ENCODE measurements at regions not wholly inside any gene's neighbourhood (a gene's known extent, or its start where the extent isn't known, plus 50 kb on each side); places are given as distances from the start of the nearest gene placed in this dataset.

DNA sequence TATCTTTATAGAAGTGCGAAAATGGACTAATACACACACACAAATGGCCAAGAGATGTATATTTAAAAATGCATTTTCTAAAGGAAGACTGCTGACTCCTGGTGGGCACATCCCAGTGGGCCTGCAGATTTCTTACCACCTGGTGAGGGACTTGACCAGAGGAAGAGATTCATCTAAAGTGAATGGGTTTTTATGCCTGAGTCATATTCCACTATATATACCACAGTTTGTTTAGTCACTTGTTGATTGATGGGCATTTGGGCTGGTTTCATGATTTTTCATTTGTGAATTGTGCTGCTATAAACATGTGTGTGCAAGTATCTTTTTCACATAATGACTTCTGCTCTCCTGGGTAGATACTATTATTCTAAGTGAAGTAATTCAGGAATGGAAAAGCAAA lies 277.3 kb downstream of the SLC16A7 start:
- no peak overlapping the region for H3K4me3 ChIP-seq (ENCODE audit: low read depth, low read length)
- no peak for DNase-seq (ENCODE audit: low read depth)
- no peaks in the 10 kb centered on the region for H3K27me3 ChIP-seq (ENCODE audit: control insufficient read depth, insufficient read depth, low read length)
- H3K36me3 ChIP-seq (ENCODE audit: control insufficient read depth, insufficient read depth, low read length): no peaks in the 10 kb centered on the region
- TF ChIP-seq, protein P1, sequence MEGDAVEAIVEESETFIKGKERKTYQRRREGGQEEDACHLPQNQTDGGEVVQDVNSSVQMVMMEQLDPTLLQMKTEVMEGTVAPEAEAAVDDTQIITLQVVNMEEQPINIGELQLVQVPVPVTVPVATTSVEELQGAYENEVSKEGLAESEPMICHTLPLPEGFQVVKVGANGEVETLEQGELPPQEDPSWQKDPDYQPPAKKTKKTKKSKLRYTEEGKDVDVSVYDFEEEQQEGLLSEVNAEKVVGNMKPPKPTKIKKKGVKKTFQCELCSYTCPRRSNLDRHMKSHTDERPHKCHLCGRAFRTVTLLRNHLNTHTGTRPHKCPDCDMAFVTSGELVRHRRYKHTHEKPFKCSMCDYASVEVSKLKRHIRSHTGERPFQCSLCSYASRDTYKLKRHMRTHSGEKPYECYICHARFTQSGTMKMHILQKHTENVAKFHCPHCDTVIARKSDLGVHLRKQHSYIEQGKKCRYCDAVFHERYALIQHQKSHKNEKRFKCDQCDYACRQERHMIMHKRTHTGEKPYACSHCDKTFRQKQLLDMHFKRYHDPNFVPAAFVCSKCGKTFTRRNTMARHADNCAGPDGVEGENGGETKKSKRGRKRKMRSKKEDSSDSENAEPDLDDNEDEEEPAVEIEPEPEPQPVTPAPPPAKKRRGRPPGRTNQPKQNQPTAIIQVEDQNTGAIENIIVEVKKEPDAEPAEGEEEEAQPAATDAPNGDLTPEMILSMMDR (IDR thresholded peaks at IDR 0.05; ENCODE audit: insufficient read depth, low read length, poor library complexity, severe bottlenecking): no peak

DNA sequence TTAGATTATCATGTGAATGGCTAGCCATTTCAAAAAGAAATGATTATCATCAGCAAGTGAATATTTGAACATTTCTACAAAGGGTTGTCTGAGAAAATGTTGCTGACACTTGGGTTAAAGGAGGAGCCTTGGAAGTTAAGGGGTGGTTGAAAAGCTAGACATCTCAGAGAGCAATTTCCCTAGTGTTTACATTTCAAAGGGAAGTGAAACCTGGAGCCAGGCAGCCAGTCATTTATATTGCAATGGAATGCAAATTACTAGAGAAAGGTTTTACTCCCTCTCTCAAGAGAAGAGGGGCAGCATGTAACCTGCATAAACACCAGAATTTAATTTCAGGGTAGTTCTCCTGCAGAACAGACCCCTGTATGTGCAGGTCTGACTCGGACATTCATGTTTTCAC lies 279.0 kb downstream of the SLC16A7 start:
- TF ChIP-seq, protein P1 (IDR thresholded peaks at IDR 0.05; ENCODE audit: insufficient read depth, low read length, poor library complexity, severe bottlenecking): no peak
- no peak for DNase-seq (ENCODE audit: low read depth)
- H3K36me3 ChIP-seq (ENCODE audit: control insufficient read depth, insufficient read depth, low read length): no peaks in the 10 kb centered on the region

DNA sequence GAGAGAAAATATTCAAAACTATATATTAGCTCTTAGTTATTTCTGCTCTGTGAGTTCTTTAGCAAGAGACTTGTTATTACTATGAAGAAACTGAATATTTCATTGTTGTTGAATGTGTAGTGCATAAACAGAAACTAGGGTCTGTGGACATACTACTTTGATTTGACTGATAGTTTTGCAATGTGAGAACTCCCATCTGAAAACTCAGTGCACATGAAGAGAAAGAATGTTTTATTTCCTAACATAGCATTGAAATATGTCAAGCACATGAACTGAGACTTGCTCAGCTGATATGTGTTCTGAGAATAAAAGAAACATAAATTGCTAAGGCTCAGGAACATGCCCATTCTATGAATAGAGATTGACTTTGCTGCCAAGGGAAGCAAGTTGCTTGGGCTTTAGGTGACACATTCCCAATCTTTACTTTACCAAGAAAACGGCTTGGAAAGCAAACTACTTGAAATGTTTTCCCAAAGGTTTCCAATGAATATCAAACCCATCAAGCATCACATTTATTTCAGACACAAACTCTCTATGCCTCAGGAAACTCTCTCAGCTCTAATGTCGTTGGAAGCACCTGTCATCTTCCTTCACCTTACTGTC lies 290.4 kb downstream of the SLC16A7 start:
- Histone ChIP-seq H3K4me3 (ENCODE audit: low read depth, low read length) (no peak overlapping the region), H3K36me3 (ENCODE audit: control insufficient read depth, insufficient read depth, low read length) (no peaks in the 10 kb centered on the region), H3K27me3 (ENCODE audit: control insufficient read depth, insufficient read depth, low read length) (no peaks in the 10 kb centered on the region)
- DNase-seq (ENCODE audit: low read depth): no peak
- TF ChIP-seq, protein P1 (IDR thresholded peaks at IDR 0.05; ENCODE audit: insufficient read depth, low read length, poor library complexity, severe bottlenecking): no peak

More for the DNA sequence above, 279.0 kb downstream of the SLC16A7 start:
- no peak overlapping the region for H3K4me3 ChIP-seq (ENCODE audit: low read depth, low read length)
- H3K27me3 ChIP-seq (ENCODE audit: control insufficient read depth, insufficient read depth, low read length): no peaks in the 10 kb centered on the region

DNA sequence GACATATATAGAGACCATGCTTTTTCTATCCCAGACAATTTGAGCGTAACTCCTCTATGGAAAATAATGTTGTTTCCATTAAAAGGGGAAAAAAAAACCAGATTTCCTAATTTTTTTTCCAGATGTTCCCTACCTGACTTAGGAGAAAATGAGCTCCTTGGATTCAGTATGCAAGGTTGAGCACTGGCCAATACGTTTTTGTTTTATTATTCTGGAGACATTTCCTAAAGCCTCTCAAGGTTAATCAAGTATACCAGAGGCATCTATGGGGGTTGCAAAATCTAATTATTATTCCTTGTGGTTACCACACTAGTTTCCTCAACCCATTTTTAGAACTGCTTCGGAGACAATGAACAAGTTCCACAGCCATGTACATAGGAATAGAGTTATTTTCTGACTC lies 291.3 kb downstream of the SLC16A7 start:
- TF ChIP-seq, protein P1 (IDR thresholded peaks at IDR 0.05; ENCODE audit: insufficient read depth, low read length, poor library complexity, severe bottlenecking): no peak
- no peaks in the 10 kb centered on the region for H3K27me3 ChIP-seq (ENCODE audit: control insufficient read depth, insufficient read depth, low read length)
- no peak for DNase-seq (ENCODE audit: low read depth)
- H3K36me3 ChIP-seq (ENCODE audit: control insufficient read depth, insufficient read depth, low read length): no peaks in the 10 kb centered on the region
- H3K4me3 ChIP-seq (ENCODE audit: low read depth, low read length): no peak overlapping the region

DNA sequence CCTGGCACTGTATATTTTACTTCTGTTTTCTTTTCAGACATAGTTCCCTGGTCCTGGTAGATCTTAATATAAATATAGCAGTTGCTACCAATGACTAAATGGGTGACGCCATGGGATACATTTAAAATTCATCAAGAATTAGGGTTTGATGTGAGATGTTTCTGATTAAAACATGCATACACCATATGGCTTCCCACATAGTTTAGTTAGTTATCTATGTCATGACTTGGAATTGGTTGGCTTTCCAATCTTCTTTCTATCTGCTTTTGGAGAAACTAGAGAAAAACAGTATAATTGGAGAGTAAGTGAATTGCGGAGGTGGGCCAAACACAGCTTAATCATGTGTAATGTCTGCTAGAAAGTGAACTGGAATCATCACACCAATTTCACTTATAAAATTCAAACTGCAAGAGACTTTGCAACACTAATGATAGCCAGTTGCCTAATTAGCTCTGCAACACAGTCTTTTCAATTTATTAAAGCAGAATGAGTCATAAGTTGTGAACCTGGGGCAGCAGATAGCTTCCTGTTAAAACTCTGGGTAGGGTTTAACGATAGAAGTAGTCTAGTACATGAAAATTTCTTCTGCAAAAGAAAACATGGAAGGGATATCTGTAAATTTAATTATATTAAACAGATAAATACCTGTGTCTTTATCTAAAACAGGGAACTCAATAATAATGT lies 295.2 kb downstream of the SLC16A7 start:
- DNase-seq (ENCODE audit: low read depth): no peak
- Histone ChIP-seq H3K4me3 (ENCODE audit: low read depth, low read length) (no peak overlapping the region), H3K27me3 (ENCODE audit: control insufficient read depth, insufficient read depth, low read length) (no peaks in the 10 kb centered on the region), H3K36me3 (ENCODE audit: control insufficient read depth, insufficient read depth, low read length) (no peaks in the 10 kb centered on the region)
- TF ChIP-seq, protein P1 (IDR thresholded peaks at IDR 0.05; ENCODE audit: insufficient read depth, low read length, poor library complexity, severe bottlenecking): no peak

Measured in kidney epithelial cell (primary cell).